GM18867 (cell line): ENCODE measurements at regions not wholly inside any gene's neighbourhood (a gene's known extent, or its start where the extent isn't known, plus 50 kb on each side); places are given as distances from the start of the nearest gene placed in this dataset.
A peak's percentile ranks its signal among the peaks of the same experiment; 100 is the strongest.
"Not testable (repeated sequence)": the region's sequence is repeated elsewhere in the genome, so short reads cannot be mapped to it uniquely, and the experiment has no call there.

ENCODE experiments used
- ATAC-seq: cut with Tn5 transposase; IDR thresholded peaks from one replicate; pipeline ENCODE4 v1.9.1; 2021; ENCODE audit warnings: mild to moderate bottlenecking, moderate library complexity; ENCODE audit not compliant: unreplicated experiment

- no peak for ATAC-seq
Observed at GRCh38 chr11:23620617-23621016, 760.3 kb upstream of the CCDC179 start.

GRCh38 chr11:23632293-23632692 lies 772.0 kb upstream of the CCDC179 start:
- peak; percentile 38 for ATAC-seq

GRCh38 chr11:23644443-23644842 lies 784.2 kb upstream of the CCDC179 start:
- no peak for ATAC-seq

- ATAC-seq: not testable (repeated sequence)
Observed at GRCh38 chr11:23652336-23652735, 792.1 kb upstream of the CCDC179 start.

- no peak for ATAC-seq
Observed at GRCh38 chr11:23653071-23653675, 792.9 kb upstream of the CCDC179 start.

GRCh38 chr11:23668324-23668723 lies 808.0 kb upstream of the CCDC179 start:
- ATAC-seq: no peak

GRCh38 chr11:23673366-23673765 lies 813.1 kb upstream of the CCDC179 start:
- no peak for ATAC-seq

- ATAC-seq: no peak
Observed at GRCh38 chr11:23674866-23675265, 814.6 kb upstream of the CCDC179 start.

- no peak for ATAC-seq
Observed at GRCh38 chr11:23679041-23679440, 817.8 kb upstream of the LUZP2 start.

- ATAC-seq: no peak
Observed at GRCh38 chr11:23679981-23680380, 816.9 kb upstream of the LUZP2 start.

- ATAC-seq: no peak
Observed at GRCh38 chr11:23680488-23681230, 816.2 kb upstream of the LUZP2 start.

GRCh38 chr11:23684701-23685100 lies 812.2 kb upstream of the LUZP2 start:
- no peak for ATAC-seq

GRCh38 chr11:23687991-23688390 lies 808.9 kb upstream of the LUZP2 start:
- no peak for ATAC-seq

- no peak for ATAC-seq
Observed at GRCh38 chr11:23688411-23688810, 808.4 kb upstream of the LUZP2 start.

- ATAC-seq: no peak
Observed at GRCh38 chr11:23688835-23689234, 808.0 kb upstream of the LUZP2 start.

GRCh38 chr11:23696688-23697415 lies 800.0 kb upstream of the LUZP2 start:
- no peak for ATAC-seq

GRCh38 chr11:23704183-23704582 lies 792.7 kb upstream of the LUZP2 start:
- ATAC-seq: no peak

- no peak for ATAC-seq
Observed at GRCh38 chr11:23711981-23712380, 784.9 kb upstream of the LUZP2 start.

GRCh38 chr11:23719016-23719415 lies 777.8 kb upstream of the LUZP2 start:
- ATAC-seq: no peak

- peak; percentile 91 for ATAC-seq
Observed at GRCh38 chr11:23723861-23724260, 773.0 kb upstream of the LUZP2 start.

- ATAC-seq: no peak
Observed at GRCh38 chr11:23725752-23726151, 771.1 kb upstream of the LUZP2 start.

- no peak for ATAC-seq
Observed at GRCh38 chr11:23727387-23727786, 769.5 kb upstream of the LUZP2 start.
